Stimulated activated CD8-positive, alpha-beta memory T cell treated with anti-CD3 and anti-CD28 coated beads, Interleukin-2, amount 100 ng/mL, for 48 hours (primary cell): ENCODE measurements at regions not wholly inside any gene's neighbourhood (a gene's known extent, or its start where the extent isn't known, plus 50 kb on each side); places are given as distances from the start of the nearest gene placed in this dataset.

Experiments used
- DNase-seq, 2 donors: peaks; one replicate each; pipeline ENCODE4 v3.0.0-alpha.2; 2020; ENCODE audit warnings: low read depth in 2 of 2

- DNase-seq, result peak; percentile 24 to 35
Observed at GRCh38 chr4:38310446-38311043, 350.3 kb downstream of the PTTG2 start.

- DNase-seq, result no peak
Observed at GRCh38 chr4:38311495-38312126, 351.4 kb downstream of the PTTG2 start.

DNA sequence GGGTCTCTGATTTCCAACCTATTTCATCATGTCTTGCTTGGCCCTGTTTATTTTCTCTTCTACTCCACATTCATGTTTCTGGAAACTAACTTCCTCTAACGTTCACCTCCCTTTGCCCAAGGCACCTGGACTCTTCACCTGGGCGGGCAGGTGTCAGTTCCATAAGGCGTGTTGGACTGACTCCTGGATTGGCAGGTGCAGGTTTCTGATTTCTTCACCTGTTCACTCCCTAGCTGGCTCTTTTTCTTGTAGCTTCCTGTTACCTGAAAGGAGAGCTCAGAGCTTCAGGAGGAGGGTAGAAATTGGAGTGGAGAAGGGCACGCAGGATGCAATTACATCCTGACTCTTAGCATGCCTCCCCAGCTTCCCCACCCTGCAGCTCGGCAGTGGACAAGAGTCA lies 350.8 kb upstream of the KLF3 start:
- no peak for DNase-seq

DNA sequence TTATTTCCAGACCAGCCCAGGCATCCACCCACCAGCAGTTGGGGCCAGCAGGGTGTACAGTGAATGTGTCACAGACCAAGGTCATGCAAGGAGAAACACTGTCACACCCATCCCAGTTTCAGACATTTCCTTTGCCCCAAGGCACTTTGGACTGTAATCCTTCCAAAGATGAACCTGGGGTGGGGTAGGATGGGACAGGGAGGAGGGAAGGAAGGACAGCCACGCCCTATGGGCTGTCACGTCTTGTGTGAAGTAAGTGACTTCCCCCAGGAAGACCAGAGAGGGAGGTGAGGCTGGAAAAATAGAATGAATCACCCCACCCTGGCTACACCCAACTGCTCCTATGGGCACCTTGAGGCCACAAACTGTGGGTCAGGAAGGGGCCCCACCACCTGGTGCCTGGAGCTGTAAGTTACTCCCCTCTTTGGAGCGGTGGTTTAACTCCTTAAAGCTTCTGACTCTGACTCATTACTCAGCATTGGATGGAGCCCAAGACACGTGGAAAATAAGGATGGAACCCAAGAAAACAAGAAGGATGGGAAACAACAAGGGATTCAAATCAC lies 349.9 kb upstream of the KLF3 start:
- DNase-seq, result no peak

DNA sequence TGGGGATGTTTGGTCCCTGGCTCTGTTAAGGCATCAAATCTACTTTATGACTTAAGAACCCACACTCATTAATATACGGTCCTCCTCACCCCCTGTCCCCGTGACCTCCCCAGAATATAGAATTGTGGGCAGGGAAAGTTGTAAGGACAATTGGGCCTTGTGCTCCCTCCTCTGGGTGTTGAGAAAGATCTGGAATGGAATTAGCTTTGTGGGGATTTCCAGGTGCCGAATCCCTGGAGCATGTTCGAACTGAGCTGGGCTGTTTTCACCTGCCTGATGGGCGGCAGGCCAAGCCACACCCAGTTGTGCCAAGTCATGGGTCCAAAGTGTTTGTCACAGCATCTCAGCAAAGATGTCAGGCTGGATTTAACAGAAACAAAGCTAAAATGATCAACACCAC lies 349.3 kb upstream of the KLF3 start:
- no peak for DNase-seq

- DNase-seq, result no peak
Observed at GRCh38 chr4:38315286-38315685, 348.7 kb upstream of the KLF3 start.

DNA sequence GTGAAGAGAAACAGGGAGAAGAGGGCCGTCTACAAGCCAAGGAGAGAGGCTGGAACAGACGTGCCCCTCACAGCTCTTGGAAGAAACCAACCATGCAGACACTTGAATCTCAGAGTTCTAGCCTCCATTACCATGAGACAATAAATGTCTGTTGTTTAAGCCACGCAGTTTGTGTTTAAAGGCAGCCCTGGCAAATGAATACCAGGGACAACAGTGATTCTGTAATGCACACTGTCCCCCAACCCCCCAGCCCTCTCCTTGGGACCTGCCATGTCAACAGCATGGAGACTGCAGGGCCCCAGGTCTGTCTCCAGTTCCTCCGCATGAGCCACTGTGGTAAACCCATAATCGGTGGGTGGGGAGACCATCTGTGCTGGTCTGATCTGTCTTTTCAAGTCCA lies 348.0 kb upstream of the KLF3 start:
- DNase-seq, result no peak

DNA sequence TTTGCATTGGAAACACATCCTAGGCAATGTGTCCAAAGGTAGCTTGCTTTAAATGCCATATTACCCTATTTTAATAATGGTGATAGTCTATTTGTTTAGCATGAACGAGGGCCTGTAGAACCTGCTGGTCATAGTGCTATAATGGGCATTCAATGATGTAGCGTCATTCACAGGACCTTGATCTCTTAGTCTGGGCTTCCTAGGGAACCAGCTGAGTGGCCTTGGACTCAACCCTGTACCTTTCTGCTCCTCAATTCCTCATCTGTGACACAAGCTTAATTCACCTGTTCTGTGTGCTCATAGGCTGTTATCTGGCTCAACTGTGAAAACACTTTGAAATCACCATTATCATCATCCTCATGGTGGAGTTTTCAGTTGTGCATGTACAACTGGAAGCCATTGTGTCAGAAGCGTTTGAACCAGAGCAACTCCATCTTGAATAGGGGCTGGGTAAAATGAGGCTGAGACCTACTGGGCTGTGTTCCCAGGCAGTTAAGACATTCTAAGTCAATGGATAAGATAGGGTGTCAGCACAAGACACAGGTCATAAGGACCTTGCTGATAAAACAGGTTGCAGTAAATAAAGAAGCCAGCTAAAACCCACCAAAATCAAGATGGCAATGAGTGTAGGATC lies 346.8 kb upstream of the KLF3 start:
- DNase-seq, result no peak

DNA sequence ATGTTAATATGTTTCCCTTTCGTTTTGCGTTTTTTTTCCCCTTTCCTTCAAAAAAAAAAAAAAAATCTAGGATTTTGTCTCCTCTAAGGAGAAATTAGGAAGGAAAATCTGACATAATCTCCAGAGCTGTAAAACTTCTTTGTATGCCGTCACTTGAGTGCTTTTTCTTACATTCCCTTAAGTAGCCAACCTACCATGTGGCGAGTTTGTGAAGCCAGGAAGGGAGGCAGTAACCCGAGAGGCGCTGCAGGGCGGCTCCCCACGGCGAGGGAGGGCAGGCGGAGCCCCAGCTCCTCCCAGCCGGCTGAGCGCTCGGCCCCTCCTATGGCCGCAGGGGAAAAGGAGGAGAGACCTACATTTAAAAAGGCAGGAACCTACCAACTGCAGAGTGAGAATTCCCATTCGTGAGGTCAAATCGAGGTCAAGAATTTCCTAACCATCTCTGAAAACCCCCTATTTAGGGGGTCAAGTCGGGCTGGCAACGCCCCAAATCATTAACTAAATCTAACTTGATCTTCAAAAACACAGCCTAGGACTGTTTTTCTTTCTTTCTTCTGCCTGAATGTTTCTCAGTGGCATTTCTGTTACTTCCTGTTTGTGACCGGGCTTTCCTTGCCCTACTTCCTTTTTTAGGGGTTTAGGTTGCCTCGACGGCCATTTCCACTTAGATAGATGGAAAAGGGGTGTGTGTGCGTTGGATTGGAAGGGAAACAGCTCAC lies 345.1 kb upstream of the KLF3 start:
- peak; percentile 49 to 69 for DNase-seq

GRCh38 chr4:38319456-38320342 lies 344.3 kb upstream of the KLF3 start:
- DNase-seq, result peak; percentile 86 to 96

GRCh38 chr4:38320343-38320695 lies 343.7 kb upstream of the KLF3 start:
- no peak for DNase-seq

- no peak for DNase-seq
Observed at GRCh38 chr4:38320833-38321232, 343.2 kb upstream of the KLF3 start.

GRCh38 chr4:38322714-38323113 lies 341.3 kb upstream of the KLF3 start:
- no peak for DNase-seq

GRCh38 chr4:38323141-38323641 lies 340.8 kb upstream of the KLF3 start:
- DNase-seq, result no peak

GRCh38 chr4:38324861-38325628 lies 339.0 kb upstream of the KLF3 start:
- no peak for DNase-seq

GRCh38 chr4:38325629-38325913 lies 338.4 kb upstream of the KLF3 start:
- no peak for DNase-seq

DNA sequence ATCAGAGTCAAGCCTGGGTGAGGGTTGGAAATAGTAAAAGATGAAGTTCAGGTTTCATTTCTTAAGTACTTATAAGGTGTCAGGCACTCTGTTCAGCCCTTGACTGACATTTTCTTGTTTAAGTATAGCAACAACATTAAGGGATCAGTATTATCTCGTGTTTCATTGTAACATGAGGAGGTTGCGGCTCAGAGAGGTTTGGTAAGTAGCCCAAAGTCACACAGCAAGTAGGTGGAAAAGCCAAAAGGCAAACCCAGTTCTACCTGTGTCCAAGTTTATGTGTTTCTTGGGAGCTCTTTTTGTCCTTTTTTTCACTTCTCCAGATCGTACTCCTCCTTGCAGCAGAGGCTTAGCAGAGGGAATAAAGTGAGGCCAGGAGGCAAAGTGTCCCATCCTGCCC lies 337.5 kb upstream of the KLF3 start:
- no peak for DNase-seq

DNA sequence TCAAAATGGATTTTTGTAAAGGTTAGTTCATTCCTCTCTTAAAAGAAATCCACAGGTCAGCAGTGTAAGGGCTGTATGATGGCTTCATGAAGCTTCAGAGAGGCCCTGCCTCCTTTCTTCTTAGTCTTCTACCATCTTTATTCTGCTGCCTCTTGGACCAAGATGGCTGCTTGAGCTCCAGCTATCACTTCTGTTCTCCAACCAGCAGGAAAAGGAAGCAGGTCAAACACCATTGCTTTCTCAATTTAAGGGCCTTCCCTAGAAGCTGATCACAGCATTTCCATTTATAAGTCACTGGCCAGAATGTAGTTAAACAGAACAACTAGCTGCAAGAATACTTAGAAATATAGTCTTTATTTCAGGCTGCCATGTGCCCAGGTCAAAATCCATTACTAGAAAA lies 336.8 kb upstream of the KLF3 start:
- no peak for DNase-seq

GRCh38 chr4:38328989-38329729 lies 334.8 kb upstream of the KLF3 start:
- DNase-seq, result no peak

GRCh38 chr4:38330321-38330720 lies 333.7 kb upstream of the KLF3 start:
- DNase-seq, result no peak
